GM12878 (cell line): ENCODE measurements at regions not wholly inside any gene's neighbourhood (a gene's known extent, or its start where the extent isn't known, plus 50 kb on each side); places are given as distances from the start of the nearest gene placed in this dataset.

Source experiments
- ATAC-seq: fragments of 200-7000 bp; cut with Tn5 transposase; 3 replicates; pipeline ENCODE4 v1.9.1; 2020; ENCODE audit warnings: mild to moderate bottlenecking, moderate library complexity
- BruUV-seq: library from RNA; stranded (reverse); fragments of 400-500 nt; replicated peaks from 2 replicates; lab custom pipeline; 2021; lab: Mats Ljungman, UMichigan
- CTCF ChIA-PET: fragments of 300-600 bp; sonication (Branson Sonifier 250); formaldehyde crosslinking; extraction: SDS; loops from one replicate; lab custom pipeline; 2021; ENCODE audit warnings: inconsistent platforms; lab: Yijun Ruan, JAX
- POLR2A ChIA-PET: fragments of 350-600 bp; formaldehyde crosslinking; extraction: SDS; loops from one replicate; lab custom pipeline; 2021; ENCODE audit warnings: inconsistent platforms; lab: Charles Lee
- RAD21 ChIA-PET: fragments of 300-600 bp; sonication (Branson Sonifier 250); formaldehyde crosslinking; loops from one replicate; lab custom pipeline; 2023; ENCODE audit warnings: antibody characterized with exemption; ENCODE audit not compliant: unreplicated experiment; lab: Charles Lee
- SMC1A ChIA-PET: fragments of 300-600 bp; sonication (Branson Sonifier 250); formaldehyde crosslinking; loops from one replicate; lab custom pipeline; 2023; ENCODE audit not compliant: unreplicated experiment, uncharacterized antibody; lab: Charles Lee
- DNase-seq: peaks from one replicate; pipeline ENCODE4 v3.0.0-alpha.2; 2011; ENCODE audit warnings: low read depth, low spot score
- FAIRE-seq: peaks from 3 replicates; lab custom pipeline; 2011; peaks lifted over from hg19 to GRCh38; lab: Jason Lieb, UNC
- H2AFZ ChIP-seq: 2 replicates; pipeline ENCODE4 v1.6.0; 2011; ENCODE audit warnings: low read depth, low read length, control low read depth; ENCODE audit not compliant: control insufficient read depth
- H3K27ac ChIP-seq: 2 replicates; pipeline ENCODE4 v1.5.1; 2011; ENCODE audit warnings: control low read depth; ENCODE audit not compliant: control insufficient read depth, insufficient read depth
- H3K27me3 ChIP-seq, 2 experiments: replicated peaks in 1 of 2; 2 replicates each; pipeline versions ENCODE4 v1.6.0 to v1.6.1; 2011; ENCODE audit warnings: low read length in 1 of 2; ENCODE audit not compliant: control insufficient read depth in 2 of 2, insufficient read depth in 2 of 2
- H3K36me3 ChIP-seq, 2 experiments: 2 replicates each; pipeline ENCODE4 v1.5.1; 2011; ENCODE audit warnings: low read length in 1 of 2; ENCODE audit not compliant: control insufficient read depth in 2 of 2, insufficient read depth in 2 of 2
- H3K4me1 ChIP-seq: 2 replicates; pipeline ENCODE4 v1.6.1; 2011; ENCODE audit warnings: mild to moderate bottlenecking, low read length, moderate library complexity, mixed read lengths; ENCODE audit not compliant: control insufficient read depth, insufficient read depth
- H3K4me2 ChIP-seq: 2 replicates; pipeline ENCODE4 v1.6.0; 2011; ENCODE audit warnings: control low read depth; ENCODE audit not compliant: control insufficient read depth, insufficient read depth
- H3K4me3 ChIP-seq: fragments of 200-600 bp; sonication (generic); 2 replicates; pipeline ENCODE4 v1.5.1; 2016
- H3K79me2 ChIP-seq: 2 replicates; pipeline ENCODE4 v1.6.0; 2011; ENCODE audit warnings: low read length; ENCODE audit not compliant: control insufficient read depth, insufficient read depth
- H3K9ac ChIP-seq: 2 replicates; pipeline ENCODE4 v1.8.0; 2011; ENCODE audit warnings: low read length, control low read depth, mixed read lengths; ENCODE audit not compliant: control insufficient read depth, insufficient read depth
- H3K9me3 ChIP-seq: replicated peaks from 3 replicates; pipeline ENCODE4 v1.5.1; 2011; ENCODE audit warnings: mild to moderate bottlenecking, low read length; ENCODE audit not compliant: control insufficient read depth, insufficient read depth
- H4K20me1 ChIP-seq: 2 replicates; pipeline ENCODE4 v1.6.0; 2011; ENCODE audit not compliant: control insufficient read depth, insufficient read depth
- CREM ChIP-seq: IDR thresholded peaks from 2 replicates; pipeline ENCODE4 v1.6.1; 2014; ENCODE audit warnings: antibody characterized with exemption, low read depth
- EGR1 ChIP-seq, 2 experiments: IDR thresholded peaks; 1 replicate in 1 of 2; 2 replicates in 1 of 2; pipeline ENCODE4 v1.6.1; 2011 to 2012; ENCODE audit warnings: low read depth in 2 of 2, low read length in 2 of 2, borderline replicate concordance in 1 of 2, mild to moderate bottlenecking in 1 of 2, moderate library complexity in 1 of 2
- JUND ChIP-seq: IDR thresholded peaks from 2 replicates; pipeline ENCODE4 v1.6.1; 2012; ENCODE audit warnings: low read depth, mild to moderate bottlenecking, low read length, improper control_type of control experiment, moderate library complexity
- MEF2A ChIP-seq: IDR thresholded peaks from 2 replicates; pipeline ENCODE4 v1.6.1; 2011; ENCODE audit warnings: low read depth, mild to moderate bottlenecking, low read length, moderate library complexity; ENCODE audit not compliant: insufficient read depth
- PAX8 ChIP-seq: fragments of 450-650 bp; IDR thresholded peaks from 2 replicates; pipeline ENCODE4 v1.6.1; 2017; ENCODE audit warnings: mild to moderate bottlenecking, moderate library complexity
- TCF12 ChIP-seq: IDR thresholded peaks from 2 replicates; pipeline ENCODE4 v1.6.1; 2011; ENCODE audit warnings: low read depth, mild to moderate bottlenecking, low read length
- ZZZ3 ChIP-seq: IDR thresholded peaks from 2 replicates; pipeline ENCODE4 v1.6.1; 2011; ENCODE audit warnings: low read depth; ENCODE audit not compliant: control insufficient read depth, insufficient read length
- WGBS: methylation state at CpG from one replicate; pipeline ENCODE4 v1.1.6; 2016; ENCODE audit warnings: low lambda C conversion rate; ENCODE audit not compliant: insufficient replicate concordance, insufficient coverage; ENCODE audit errors: missing lambda C conversion rate; 5-methylcytosine and 5-hydroxymethylcytosine counted together
- in situ Hi-C: fragments of 300-500 bp; cut with MboI; formaldehyde crosslinking; loops from 9 replicates; pipeline ENCODE4 v1.14.3; 2018; ENCODE audit warnings: mixed read lengths
- intact Hi-C: fragments of 100-400 bp; cut with micrococcal nuclease; formaldehyde crosslinking; loops from one replicate; pipeline ENCODE4 v1.14.2; 2022; ENCODE audit not compliant: unreplicated experiment
- TF ChIP-seq, protein P1 (sequence below): fragments of 450-650 bp; formaldehyde crosslinking; IDR thresholded peaks from 2 replicates; pipeline ENCODE4 v1.4.0; 2022; ENCODE audit warnings: mild to moderate bottlenecking, moderate library complexity
- TF ChIP-seq, protein P2 (sequence below): fragments of 450-650 bp; IDR thresholded peaks from 2 replicates; pipeline ENCODE4 v1.6.1; 2014; ENCODE audit warnings: mild to moderate bottlenecking
- TF ChIP-seq, protein P3 (sequence below): fragments of 450-650 bp; IDR thresholded peaks from 2 replicates; pipeline ENCODE4 v1.6.1; 2017; ENCODE audit warnings: mild to moderate bottlenecking, moderate library complexity
- TF ChIP-seq, protein P4 (sequence below): IDR thresholded peaks from 2 replicates; pipeline ENCODE4 v1.6.1; 2011; ENCODE audit warnings: borderline replicate concordance, low read depth, mild to moderate bottlenecking, moderate library complexity, low read length; ENCODE audit not compliant: insufficient read depth, poor library complexity, severe bottlenecking

DNA sequence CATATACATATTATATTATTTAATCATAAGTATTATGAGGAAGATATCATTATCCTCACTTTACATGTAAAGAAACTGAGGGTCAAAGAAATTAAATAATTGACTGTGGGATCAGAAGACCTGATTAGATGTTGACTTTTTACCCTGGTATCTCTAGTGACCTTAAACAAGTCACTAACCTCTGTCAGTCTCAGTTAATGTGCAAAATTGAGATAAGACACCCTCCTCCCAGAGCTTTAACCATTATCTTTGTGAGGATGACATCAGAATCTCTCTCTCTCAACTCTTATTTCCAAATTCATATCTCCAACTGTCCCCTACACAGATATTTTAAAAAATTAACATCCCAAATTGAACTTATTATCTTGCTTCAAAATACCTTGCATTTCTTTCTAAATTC, 177.8 kb downstream of the KLHL28 start (continued):
- TF ChIP-seq, protein P1, sequence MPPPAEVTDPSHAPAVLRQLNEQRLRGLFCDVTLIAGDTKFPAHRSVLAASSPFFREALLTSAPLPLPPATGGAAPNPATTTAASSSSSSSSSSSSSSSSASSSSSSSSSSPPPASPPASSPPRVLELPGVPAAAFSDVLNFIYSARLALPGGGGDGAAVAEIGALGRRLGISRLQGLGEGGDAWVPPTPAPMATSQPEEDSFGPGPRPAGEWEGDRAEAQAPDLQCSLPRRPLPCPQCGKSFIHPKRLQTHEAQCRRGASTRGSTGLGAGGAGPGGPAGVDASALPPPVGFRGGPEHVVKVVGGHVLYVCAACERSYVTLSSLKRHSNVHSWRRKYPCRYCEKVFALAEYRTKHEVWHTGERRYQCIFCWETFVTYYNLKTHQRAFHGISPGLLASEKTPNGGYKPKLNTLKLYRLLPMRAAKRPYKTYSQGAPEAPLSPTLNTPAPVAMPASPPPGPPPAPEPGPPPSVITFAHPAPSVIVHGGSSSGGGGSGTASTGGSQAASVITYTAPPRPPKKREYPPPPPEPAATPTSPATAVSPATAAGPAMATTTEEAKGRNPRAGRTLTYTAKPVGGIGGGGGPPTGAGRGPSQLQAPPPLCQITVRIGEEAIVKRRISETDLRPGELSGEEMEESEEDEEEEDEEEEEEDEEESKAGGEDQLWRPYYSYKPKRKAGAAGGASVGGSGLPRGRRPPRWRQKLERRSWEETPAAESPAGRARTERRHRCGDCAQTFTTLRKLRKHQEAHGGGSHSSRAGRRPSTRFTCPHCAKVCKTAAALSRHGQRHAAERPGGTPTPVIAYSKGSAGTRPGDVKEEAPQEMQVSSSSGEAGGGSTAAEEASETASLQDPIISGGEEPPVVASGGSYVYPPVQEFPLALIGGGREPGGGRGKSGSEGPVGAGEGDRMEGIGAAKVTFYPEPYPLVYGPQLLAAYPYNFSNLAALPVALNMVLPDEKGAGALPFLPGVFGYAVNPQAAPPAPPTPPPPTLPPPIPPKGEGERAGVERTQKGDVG (CRISPR knock-in tag) = no peak
- no peak for TF ChIP-seq JUND
- TF ChIP-seq ZZZ3 = no peak
- no peak for TF ChIP-seq EGR1 (IDR thresholded peaks at IDR 0.05; ENCODE audit: borderline replicate concordance in 1 of 2, low read depth in 2 of 2, low read length in 2 of 2)
- TF ChIP-seq, protein P2, sequence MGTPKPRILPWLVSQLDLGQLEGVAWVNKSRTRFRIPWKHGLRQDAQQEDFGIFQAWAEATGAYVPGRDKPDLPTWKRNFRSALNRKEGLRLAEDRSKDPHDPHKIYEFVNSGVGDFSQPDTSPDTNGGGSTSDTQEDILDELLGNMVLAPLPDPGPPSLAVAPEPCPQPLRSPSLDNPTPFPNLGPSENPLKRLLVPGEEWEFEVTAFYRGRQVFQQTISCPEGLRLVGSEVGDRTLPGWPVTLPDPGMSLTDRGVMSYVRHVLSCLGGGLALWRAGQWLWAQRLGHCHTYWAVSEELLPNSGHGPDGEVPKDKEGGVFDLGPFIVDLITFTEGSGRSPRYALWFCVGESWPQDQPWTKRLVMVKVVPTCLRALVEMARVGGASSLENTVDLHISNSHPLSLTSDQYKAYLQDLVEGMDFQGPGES = no peak

DNA sequence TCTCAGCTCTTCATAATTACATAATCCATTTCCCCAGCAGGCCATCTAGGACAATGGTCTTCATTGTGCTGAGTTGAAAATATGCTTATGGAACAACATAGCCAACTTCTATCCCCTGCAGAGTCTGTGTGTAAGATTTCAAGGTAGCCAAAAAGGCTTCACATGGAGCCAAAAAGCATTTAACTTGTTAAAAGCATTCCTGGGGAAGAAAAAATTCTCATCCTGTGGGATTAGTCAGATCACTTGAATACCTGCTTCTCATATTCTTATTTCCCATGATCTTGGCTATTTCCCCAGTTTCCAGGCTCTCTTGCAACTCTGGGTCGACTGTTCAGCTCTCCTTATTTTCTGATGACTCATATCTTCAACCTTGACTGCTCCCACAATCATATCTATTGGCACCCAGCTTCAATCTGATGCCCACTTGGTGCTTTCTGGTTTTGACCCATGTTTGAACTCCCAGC, 178.9 kb downstream of the KLHL28 start:
- no peaks in the 10 kb centered on the region for H3K9me3 ChIP-seq
- H3K79me2 ChIP-seq = no peaks in the 10 kb centered on the region
- DNase-seq (no peak), ATAC-seq (no peak), FAIRE-seq (no peak)
- intact Hi-C loops (no loop called here), in situ Hi-C loops (no loop called here)
- H4K20me1 ChIP-seq = no peaks in the 10 kb centered on the region
- 0% methylated on average over 1 of the region's 1 CpG for WGBS
- H3K36me3 ChIP-seq = no peaks in the 10 kb centered on the region
- H3K4me1 ChIP-seq = no peaks in the 10 kb centered on the region
- no peak overlapping the region for H3K4me3 ChIP-seq
- ChIA-PET CTCF (no interaction called here), SMC1A (no interaction called here), RAD21 (no interaction called here), POLR2A (no interaction called here)
- H3K27ac ChIP-seq = no peak overlapping the region
- no peaks in the 10 kb centered on the region for H3K27me3 ChIP-seq
- no peak overlapping the region for H3K4me2 ChIP-seq
- no peak overlapping the region for H2AFZ ChIP-seq
- H3K9ac ChIP-seq = no peak overlapping the region
- BruUV-seq = no TSS peak
- TF ChIP-seq PAX8 (no peak), TCF12 (no peak), CREM (no peak), MEF2A (no peak)
- TF ChIP-seq, protein P3, sequence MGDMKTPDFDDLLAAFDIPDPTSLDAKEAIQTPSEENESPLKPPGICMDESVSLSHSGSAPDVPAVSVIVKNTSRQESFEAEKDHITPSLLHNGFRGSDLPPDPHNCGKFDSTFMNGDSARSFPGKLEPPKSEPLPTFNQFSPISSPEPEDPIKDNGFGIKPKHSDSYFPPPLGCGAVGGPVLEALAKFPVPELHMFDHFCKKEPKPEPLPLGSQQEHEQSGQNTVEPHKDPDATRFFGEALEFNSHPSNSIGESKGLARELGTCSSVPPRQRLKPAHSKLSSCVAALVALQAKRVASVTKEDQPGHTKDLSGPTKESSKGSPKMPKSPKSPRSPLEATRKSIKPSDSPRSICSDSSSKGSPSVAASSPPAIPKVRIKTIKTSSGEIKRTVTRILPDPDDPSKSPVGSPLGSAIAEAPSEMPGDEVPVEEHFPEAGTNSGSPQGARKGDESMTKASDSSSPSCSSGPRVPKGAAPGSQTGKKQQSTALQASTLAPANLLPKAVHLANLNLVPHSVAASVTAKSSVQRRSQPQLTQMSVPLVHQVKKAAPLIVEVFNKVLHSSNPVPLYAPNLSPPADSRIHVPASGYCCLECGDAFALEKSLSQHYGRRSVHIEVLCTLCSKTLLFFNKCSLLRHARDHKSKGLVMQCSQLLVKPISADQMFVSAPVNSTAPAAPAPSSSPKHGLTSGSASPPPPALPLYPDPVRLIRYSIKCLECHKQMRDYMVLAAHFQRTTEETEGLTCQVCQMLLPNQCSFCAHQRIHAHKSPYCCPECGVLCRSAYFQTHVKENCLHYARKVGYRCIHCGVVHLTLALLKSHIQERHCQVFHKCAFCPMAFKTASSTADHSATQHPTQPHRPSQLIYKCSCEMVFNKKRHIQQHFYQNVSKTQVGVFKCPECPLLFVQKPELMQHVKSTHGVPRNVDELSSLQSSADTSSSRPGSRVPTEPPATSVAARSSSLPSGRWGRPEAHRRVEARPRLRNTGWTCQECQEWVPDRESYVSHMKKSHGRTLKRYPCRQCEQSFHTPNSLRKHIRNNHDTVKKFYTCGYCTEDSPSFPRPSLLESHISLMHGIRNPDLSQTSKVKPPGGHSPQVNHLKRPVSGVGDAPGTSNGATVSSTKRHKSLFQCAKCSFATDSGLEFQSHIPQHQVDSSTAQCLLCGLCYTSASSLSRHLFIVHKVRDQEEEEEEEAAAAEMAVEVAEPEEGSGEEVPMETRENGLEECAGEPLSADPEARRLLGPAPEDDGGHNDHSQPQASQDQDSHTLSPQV = no peak
- TF ChIP-seq, protein P4, sequence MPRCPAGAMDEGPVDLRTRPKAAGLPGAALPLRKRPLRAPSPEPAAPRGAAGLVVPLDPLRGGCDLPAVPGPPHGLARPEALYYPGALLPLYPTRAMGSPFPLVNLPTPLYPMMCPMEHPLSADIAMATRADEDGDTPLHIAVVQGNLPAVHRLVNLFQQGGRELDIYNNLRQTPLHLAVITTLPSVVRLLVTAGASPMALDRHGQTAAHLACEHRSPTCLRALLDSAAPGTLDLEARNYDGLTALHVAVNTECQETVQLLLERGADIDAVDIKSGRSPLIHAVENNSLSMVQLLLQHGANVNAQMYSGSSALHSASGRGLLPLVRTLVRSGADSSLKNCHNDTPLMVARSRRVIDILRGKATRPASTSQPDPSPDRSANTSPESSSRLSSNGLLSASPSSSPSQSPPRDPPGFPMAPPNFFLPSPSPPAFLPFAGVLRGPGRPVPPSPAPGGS = no peak
